HEK293 (cell line): ENCODE measurements at regions not wholly inside any gene's neighbourhood (a gene's known extent, or its start where the extent isn't known, plus 50 kb on each side); places are given as distances from the start of the nearest gene placed in this dataset.

Experiments
- CTCF ChIA-PET: fragments of 350-600 bp; formaldehyde crosslinking; extraction: SDS; loops from one replicate; lab custom pipeline; 2021; ENCODE audit warnings: antibody characterized with exemption; lab: Yijun Ruan, JAX
- POLR2A ChIA-PET: fragments of 300-600 bp; formaldehyde crosslinking; extraction: SDS; loops from one replicate; lab custom pipeline; 2020; ENCODE audit warnings: antibody characterized with exemption, inconsistent platforms; lab: Yijun Ruan, JAX
- H3K27ac ChIP-seq: fragments of 200-500 bp; sonication (Bioruptor generic); 2 replicates; pipeline ENCODE4 v1.5.1; 2014; ENCODE audit warnings: low read depth, low read length, control low read depth, inconsistent platforms; ENCODE audit errors: extremely low read depth
- H3K36me3 ChIP-seq, 2 experiments: fragments of 200-500 bp in 1 of 2; sonication (Bioruptor generic) in 1 of 2; 1 replicate in 1 of 2; 2 replicates in 1 of 2; pipeline ENCODE4 v1.5.1; 2014 to 2017; ENCODE audit warnings: inconsistent platforms in 2 of 2, low read length in 2 of 2; ENCODE audit not compliant: control insufficient read depth in 2 of 2, insufficient read depth in 1 of 2
- H3K4me1 ChIP-seq: fragments of 200-500 bp; sonication (Bioruptor generic); 2 replicates; pipeline ENCODE4 v1.5.1; 2014; ENCODE audit warnings: mild to moderate bottlenecking, low read length, inconsistent platforms; ENCODE audit not compliant: control insufficient read depth, insufficient read depth
- H3K4me3 ChIP-seq: 2 replicates; pipeline ENCODE4 v1.5.1; 2011; ENCODE audit warnings: low read depth, mild to moderate bottlenecking, control low read depth, low read length, moderate library complexity
- H3K9me3 ChIP-seq: fragments of 200-500 bp; sonication (Bioruptor generic); 2 replicates; pipeline ENCODE4 v1.5.1; 2014; ENCODE audit warnings: low read depth, low read length, inconsistent platforms; ENCODE audit not compliant: control insufficient read depth, insufficient read depth
- EGR2 ChIP-seq: fragments of 450-650 bp; formaldehyde crosslinking; IDR thresholded peaks from 2 replicates; pipeline ENCODE4 v1.5.1; 2016; ENCODE audit warnings: low read depth, missing biosample characterization, missing genetic modification characterization
- HIC1 ChIP-seq: fragments of 450-650 bp; formaldehyde crosslinking; IDR thresholded peaks from 2 replicates; pipeline ENCODE4 v1.5.1; 2016; ENCODE audit warnings: missing biosample characterization, missing genetic modification characterization
- KLF17 ChIP-seq: fragments of 450-650 bp; formaldehyde crosslinking; IDR thresholded peaks from 2 replicates; pipeline ENCODE4 v1.5.1; 2016; ENCODE audit warnings: missing biosample characterization, missing genetic modification characterization
- MZF1 ChIP-seq: fragments of 450-650 bp; formaldehyde crosslinking; IDR thresholded peaks from 2 replicates; pipeline ENCODE4 v1.5.1; 2017; ENCODE audit warnings: missing biosample characterization, missing genetic modification characterization, borderline replicate concordance
- PRDM4 ChIP-seq: fragments of 450-650 bp; formaldehyde crosslinking; IDR thresholded peaks from 2 replicates; pipeline ENCODE4 v1.5.1; 2017; ENCODE audit warnings: missing biosample characterization, missing genetic modification characterization
- SCRT1 ChIP-seq: fragments of 450-650 bp; formaldehyde crosslinking; IDR thresholded peaks from 2 replicates; pipeline ENCODE4 v1.5.1; 2016; ENCODE audit warnings: missing biosample characterization, missing genetic modification characterization, borderline replicate concordance
- TCF7L2 ChIP-seq: IDR thresholded peaks from 2 replicates; pipeline ENCODE4 v1.6.1; 2011; ENCODE audit warnings: low read depth, mild to moderate bottlenecking, inconsistent platforms, low read length, moderate library complexity, borderline replicate concordance
- ZBTB44 ChIP-seq: fragments of 450-650 bp; IDR thresholded peaks from 2 replicates; pipeline ENCODE4 v1.5.1; 2018; ENCODE audit warnings: missing biosample characterization, mild to moderate bottlenecking, missing genetic modification characterization
- ZBTB7A ChIP-seq: fragments of 450-650 bp; formaldehyde crosslinking; IDR thresholded peaks from 2 replicates; pipeline ENCODE4 v1.5.1; 2016; ENCODE audit warnings: low read depth, missing biosample characterization, missing genetic modification characterization
- ZNF112 ChIP-seq: fragments of 450-650 bp; formaldehyde crosslinking; IDR thresholded peaks from 2 replicates; pipeline ENCODE4 v1.5.0; 2017; ENCODE audit warnings: missing biosample characterization, missing genetic modification characterization
- ZNF146 ChIP-seq: fragments of 450-650 bp; formaldehyde crosslinking; IDR thresholded peaks from 2 replicates; pipeline ENCODE4 v1.5.1; 2016; ENCODE audit warnings: missing biosample characterization, missing genetic modification characterization
- ZNF174 ChIP-seq: fragments of 450-650 bp; formaldehyde crosslinking; IDR thresholded peaks from 2 replicates; pipeline ENCODE4 v1.5.0; 2017; ENCODE audit warnings: missing biosample characterization, mild to moderate bottlenecking, missing genetic modification characterization
- ZNF184 ChIP-seq: fragments of 450-650 bp; IDR thresholded peaks from 2 replicates; pipeline ENCODE4 v1.5.1; 2018; ENCODE audit warnings: missing biosample characterization, mild to moderate bottlenecking, missing genetic modification characterization
- ZNF311 ChIP-seq: fragments of 450-650 bp; formaldehyde crosslinking; IDR thresholded peaks from 2 replicates; pipeline ENCODE4 v1.5.1; 2017; ENCODE audit warnings: missing biosample characterization, missing genetic modification characterization, borderline replicate concordance
- ZNF394 ChIP-seq: fragments of 450-650 bp; formaldehyde crosslinking; IDR thresholded peaks from 2 replicates; pipeline ENCODE4 v1.5.1; 2016; ENCODE audit warnings: missing biosample characterization, missing genetic modification characterization, mild to moderate bottlenecking, moderate library complexity, borderline replicate concordance
- ZNF416 ChIP-seq: fragments of 450-650 bp; formaldehyde crosslinking; IDR thresholded peaks from 2 replicates; pipeline ENCODE4 v1.5.1; 2016; ENCODE audit warnings: missing biosample characterization, missing genetic modification characterization
- ZNF426 ChIP-seq: fragments of 450-650 bp; formaldehyde crosslinking; IDR thresholded peaks from 2 replicates; pipeline ENCODE4 v1.5.1; 2017; ENCODE audit warnings: missing biosample characterization, missing genetic modification characterization, mild to moderate bottlenecking, inconsistent platforms, moderate library complexity
- ZNF600 ChIP-seq: fragments of 450-650 bp; formaldehyde crosslinking; IDR thresholded peaks from 2 replicates; pipeline ENCODE4 v1.5.1; 2016; ENCODE audit warnings: missing biosample characterization, missing genetic modification characterization
- ZNF621 ChIP-seq: fragments of 450-650 bp; formaldehyde crosslinking; IDR thresholded peaks from 2 replicates; pipeline ENCODE4 v1.5.1; 2017; ENCODE audit warnings: missing biosample characterization, missing genetic modification characterization
- ZNF654 ChIP-seq: fragments of 450-650 bp; formaldehyde crosslinking; IDR thresholded peaks from 2 replicates; pipeline ENCODE4 v1.5.1; 2016; ENCODE audit warnings: low read depth, missing biosample characterization, missing genetic modification characterization
- ZNF670 ChIP-seq: fragments of 450-650 bp; formaldehyde crosslinking; IDR thresholded peaks from 2 replicates; pipeline ENCODE4 v1.5.1; 2016; ENCODE audit warnings: missing biosample characterization, missing genetic modification characterization, low read depth
- ZNF701 ChIP-seq: fragments of 450-650 bp; formaldehyde crosslinking; IDR thresholded peaks from 2 replicates; pipeline ENCODE4 v1.5.1; 2016; ENCODE audit warnings: missing biosample characterization, missing genetic modification characterization
- ZNF777 ChIP-seq: fragments of 450-650 bp; formaldehyde crosslinking; IDR thresholded peaks from 2 replicates; pipeline ENCODE4 v1.5.1; 2017; ENCODE audit warnings: missing biosample characterization, missing genetic modification characterization, borderline replicate concordance
- ZNF791 ChIP-seq: fragments of 450-650 bp; formaldehyde crosslinking; IDR thresholded peaks from 2 replicates; pipeline ENCODE4 v1.5.1; 2016; ENCODE audit warnings: missing biosample characterization, missing genetic modification characterization
- ZNF837 ChIP-seq: fragments of 450-650 bp; formaldehyde crosslinking; IDR thresholded peaks from 2 replicates; pipeline ENCODE4 v1.5.1; 2016; ENCODE audit warnings: missing biosample characterization, missing genetic modification characterization

- Histone ChIP-seq H3K9me3 (no peaks in the 10 kb centered on the region), H3K27ac (no peak overlapping the region), H3K4me1 (no peaks in the 10 kb centered on the region), H3K36me3 (no peaks in the 10 kb centered on the region), H3K4me3 (no peak overlapping the region)
- CTCF ChIA-PET, result interaction anchor here (0.7 to 0.8 kb wide), 2 partner anchors 124 to 292 kb away, joined by 3 read pairs; no protein-coding TSS in a partner anchor
- no peak for TF ChIP-seq ZNF112 (tag by site-specific recombination)
- TF ChIP-seq ZBTB7A (tag by site-specific recombination), result no peak
- no peak for TF ChIP-seq KLF17 (tag by site-specific recombination)
- TF ChIP-seq ZNF416 (tag by site-specific recombination), result no peak
- TF ChIP-seq PRDM4 (tag by site-specific recombination), result no peak
- TF ChIP-seq ZNF184 (tag by site-specific recombination), result no peak
- TF ChIP-seq ZNF791 (tag by site-specific recombination), result no peak
- TF ChIP-seq ZBTB44, result no peak
- TF ChIP-seq ZNF394 (tag by site-specific recombination), result no peak
- POLR2A ChIA-PET, result no interaction called here
Observed at GRCh38 chr6:149244105-149244504, 73.4 kb upstream of the TAB2 start.

GRCh38 chr6:149246691-149247384 lies 70.7 kb upstream of the TAB2 start:
- POLR2A ChIA-PET, result no interaction called here
- Histone ChIP-seq H3K4me1 (no peaks in the 10 kb centered on the region), H3K9me3 (no peaks in the 10 kb centered on the region), H3K4me3 (no peak overlapping the region), H3K27ac (no peak overlapping the region), H3K36me3 (no peaks in the 10 kb centered on the region)
- CTCF ChIA-PET, result interaction anchor here (0.7 kb wide), 1 partner anchor 8 kb away, joined by 4 read pairs; no protein-coding TSS in a partner anchor
- TF ChIP-seq MZF1 (tag by site-specific recombination), result no peak
- no peak for TF ChIP-seq ZNF701 (tag by site-specific recombination)
- TF ChIP-seq ZNF600 (tag by site-specific recombination), result no peak
- no peak for TF ChIP-seq ZNF146 (tag by site-specific recombination)

GRCh38 chr6:149247385-149247763 lies 70.1 kb upstream of the TAB2 start:
- no peaks in the 10 kb centered on the region for H3K36me3 ChIP-seq
- no peak overlapping the region for H3K4me3 ChIP-seq
- no peaks in the 10 kb centered on the region for H3K9me3 ChIP-seq
- CTCF ChIA-PET, result interaction anchor here (0.7 kb wide), 1 partner anchor 8 kb away, joined by 4 read pairs; no protein-coding TSS in a partner anchor
- no peaks in the 10 kb centered on the region for H3K4me1 ChIP-seq
- H3K27ac ChIP-seq, result no peak overlapping the region
- POLR2A ChIA-PET, result no interaction called here
- no peak for TF ChIP-seq TCF7L2
- no peak for TF ChIP-seq ZNF837 (tag by site-specific recombination)
- no peak for TF ChIP-seq ZNF426
- no peak for TF ChIP-seq SCRT1
- no peak for TF ChIP-seq EGR2 (tag by site-specific recombination)
- TF ChIP-seq HIC1 (tag by site-specific recombination), result no peak
- no peak for TF ChIP-seq ZNF174 (tag by site-specific recombination)
- no peak for TF ChIP-seq ZNF670 (tag by site-specific recombination)
- no peak for TF ChIP-seq ZNF621
- no peak for TF ChIP-seq ZNF311 (tag by site-specific recombination)
- no peak for TF ChIP-seq ZNF777 (tag by site-specific recombination)
- no peak for TF ChIP-seq ZNF654 (tag by site-specific recombination)
